Muscle of arm (tissue), 1 donor: ENCODE measurements at regions not wholly inside any gene's neighbourhood (a gene's known extent, or its start where the extent isn't known, plus 50 kb on each side); places are given as distances from the start of the nearest gene placed in this dataset.
"Not testable (repeated sequence)": the region's sequence is repeated elsewhere in the genome, so short reads cannot be mapped to it uniquely, and the experiment has no call there.

Source experiments
- DNase-seq: peaks from one replicate; pipeline ENCODE4 v3.0.0-alpha.2; 2013

DNA sequence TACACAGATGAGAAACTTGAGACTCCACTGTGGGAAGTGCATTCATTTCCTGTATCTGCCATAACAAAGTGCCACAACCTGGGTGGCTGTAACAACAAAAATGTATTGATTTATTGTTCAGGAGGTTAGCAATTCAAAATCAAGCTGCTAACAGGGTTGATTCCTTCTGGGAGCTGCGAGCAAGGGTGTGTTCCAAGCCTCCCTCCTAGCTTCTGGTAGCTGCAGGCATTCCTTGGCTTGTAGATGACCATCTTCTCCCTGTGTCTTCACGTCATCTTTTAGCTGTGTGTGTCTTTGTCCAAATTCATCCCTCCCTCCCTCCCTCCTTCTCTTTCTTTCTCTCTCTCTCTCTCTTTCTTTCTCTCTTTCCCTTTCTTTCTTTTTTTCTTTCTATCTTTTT lies 258.1 kb downstream of the MSX2 start:
- DNase-seq = no peak

DNA sequence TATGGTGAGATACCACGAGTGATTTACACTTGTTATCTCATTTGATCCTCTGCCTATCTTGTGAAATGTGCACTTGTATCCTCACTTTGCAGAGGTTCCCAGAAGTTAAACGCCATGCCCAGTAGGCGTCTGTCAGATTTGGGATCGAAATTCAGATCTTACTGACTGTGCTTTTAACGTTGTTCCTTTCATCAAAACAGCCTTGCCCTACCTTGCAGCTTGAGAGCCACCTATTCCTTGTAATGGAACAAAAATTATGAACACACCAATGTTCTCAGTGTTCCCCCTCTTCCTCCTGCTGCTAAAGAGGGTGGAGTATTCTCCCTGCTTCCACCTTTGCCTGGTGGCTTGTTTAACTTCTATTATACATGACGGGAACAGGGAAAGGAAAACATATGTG lies 257.0 kb downstream of the MSX2 start:
- DNase-seq = no peak

GRCh38 chr5:174980952-174981351 lies 256.6 kb downstream of the MSX2 start:
- DNase-seq = no peak

GRCh38 chr5:174972291-174972690 lies 247.9 kb downstream of the MSX2 start:
- DNase-seq = no peak

- DNase-seq = no peak
Observed at GRCh38 chr5:174971210-174971609, 246.8 kb downstream of the MSX2 start.

DNA sequence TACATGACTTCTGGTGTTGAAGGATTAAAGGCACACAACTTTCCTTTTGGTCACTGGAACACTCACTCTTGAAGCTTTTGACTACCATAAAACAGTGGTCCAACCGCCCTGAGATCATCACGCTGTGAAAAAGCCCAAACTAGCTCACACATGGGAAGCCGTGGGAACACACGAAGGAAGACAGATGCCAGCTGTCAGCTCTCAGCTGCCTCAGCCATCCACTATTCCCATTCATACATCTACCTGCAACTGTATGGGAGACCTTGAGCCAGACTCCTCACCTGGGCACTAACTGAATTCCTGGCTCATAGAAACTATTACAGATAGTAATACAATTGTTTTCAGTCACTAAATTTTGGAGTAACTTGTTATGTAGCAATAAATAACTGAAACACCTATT lies 246.1 kb downstream of the MSX2 start:
- DNase-seq = no peak

DNA sequence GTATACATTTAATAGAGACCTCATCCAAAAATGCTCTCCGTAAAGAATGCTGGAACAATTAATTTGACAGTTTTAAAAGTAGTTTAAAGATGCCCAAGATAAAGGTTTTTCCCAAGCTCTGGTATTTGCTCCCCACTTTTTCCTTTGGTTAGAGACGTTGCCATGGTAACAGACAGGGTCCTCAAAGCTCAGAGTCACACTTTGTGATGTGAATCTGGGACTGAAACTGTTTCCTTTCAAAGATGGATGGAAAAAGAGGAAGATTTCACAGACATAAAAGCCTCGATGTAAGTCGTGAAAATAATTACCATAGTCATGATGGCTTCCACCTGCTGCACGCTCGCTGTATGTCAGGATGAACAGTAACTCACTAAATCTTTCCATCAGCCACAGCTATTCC lies 229.5 kb downstream of the MSX2 start:
- no peak for DNase-seq

DNA sequence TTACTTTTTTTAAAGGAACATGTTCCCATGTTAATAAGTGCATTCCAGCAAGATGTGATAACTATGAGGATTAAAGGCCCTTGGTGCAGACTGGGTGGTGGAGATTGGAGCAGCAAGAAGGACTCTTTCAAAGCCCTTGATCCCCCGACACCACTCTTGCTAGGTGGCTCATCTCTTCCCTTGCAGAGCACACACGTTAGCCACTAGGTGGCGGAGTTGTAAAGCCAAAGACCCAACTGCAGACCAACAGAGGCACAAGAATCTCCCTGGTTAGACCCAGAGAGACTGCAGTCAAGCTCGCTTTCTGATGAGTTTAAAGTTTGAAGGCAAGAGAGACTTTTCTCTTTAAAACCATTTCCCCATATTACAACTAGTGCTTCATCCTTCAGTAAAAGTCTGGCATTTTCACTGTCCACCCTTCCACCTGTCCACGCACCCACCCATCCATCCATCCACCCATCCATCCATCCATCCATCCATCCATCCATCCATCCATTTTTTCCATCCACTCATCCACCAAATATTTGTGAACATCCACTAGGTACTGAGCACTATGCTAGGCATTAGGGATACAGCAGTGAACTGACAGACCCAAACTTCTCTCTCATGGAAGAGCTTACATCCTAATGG lies 226.9 kb downstream of the MSX2 start:
- peak; percentile 75 for DNase-seq

GRCh38 chr5:174947548-174947947 lies 223.2 kb downstream of the MSX2 start:
- no peak for DNase-seq

- no peak for DNase-seq
Observed at GRCh38 chr5:174945853-174946252, 221.5 kb downstream of the MSX2 start.

DNA sequence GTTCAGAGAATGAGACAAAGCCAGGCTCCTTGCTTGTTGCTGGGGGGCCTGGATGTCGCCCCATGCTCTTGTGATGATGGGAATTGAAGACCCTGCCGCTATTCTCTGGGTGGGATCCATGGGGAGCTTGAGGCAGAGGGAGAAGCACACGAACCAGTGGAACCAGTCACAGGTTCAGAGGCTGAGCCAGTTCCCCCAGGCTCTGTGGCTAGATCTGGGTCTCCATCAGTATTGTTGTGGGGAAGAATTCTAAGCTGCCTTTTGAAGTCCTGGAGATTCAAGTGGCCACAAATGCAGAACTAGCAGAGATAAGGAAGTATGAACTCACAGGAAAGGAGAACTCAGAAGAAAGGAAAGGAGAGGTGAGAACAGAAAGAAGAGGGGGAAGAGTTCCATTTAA lies 219.4 kb downstream of the MSX2 start:
- DNase-seq = no peak

- not testable (repeated sequence) for DNase-seq
Observed at GRCh38 chr5:174943002-174943401, 218.6 kb downstream of the MSX2 start.

- no peak for DNase-seq
Observed at GRCh38 chr5:174937201-174938123, 213.1 kb downstream of the MSX2 start.

GRCh38 chr5:174935854-174936474 lies 211.6 kb downstream of the MSX2 start:
- DNase-seq = peak; percentile 56

- DNase-seq = not testable (repeated sequence)
Observed at GRCh38 chr5:174931033-174931432, 206.7 kb downstream of the MSX2 start.

DNA sequence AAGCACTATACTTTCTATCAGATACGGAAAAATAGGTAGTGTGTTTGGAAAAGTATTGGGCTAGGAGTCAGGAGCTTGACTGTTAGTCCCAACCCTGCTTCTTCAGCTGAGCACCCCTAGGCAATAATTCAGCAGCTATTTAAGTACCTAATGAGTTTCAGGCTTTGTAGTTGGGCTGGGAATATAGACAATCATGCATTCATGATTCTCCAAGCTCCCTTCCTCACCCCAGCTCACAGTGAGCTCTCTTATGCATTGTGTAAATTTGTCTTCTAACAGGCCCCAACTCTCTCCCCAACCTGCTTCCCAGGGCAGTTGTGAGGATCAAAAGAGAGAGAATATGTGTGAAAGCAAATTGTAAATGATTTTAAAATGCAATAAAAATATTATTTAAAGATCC lies 201.2 kb downstream of the MSX2 start:
- DNase-seq = no peak

DNA sequence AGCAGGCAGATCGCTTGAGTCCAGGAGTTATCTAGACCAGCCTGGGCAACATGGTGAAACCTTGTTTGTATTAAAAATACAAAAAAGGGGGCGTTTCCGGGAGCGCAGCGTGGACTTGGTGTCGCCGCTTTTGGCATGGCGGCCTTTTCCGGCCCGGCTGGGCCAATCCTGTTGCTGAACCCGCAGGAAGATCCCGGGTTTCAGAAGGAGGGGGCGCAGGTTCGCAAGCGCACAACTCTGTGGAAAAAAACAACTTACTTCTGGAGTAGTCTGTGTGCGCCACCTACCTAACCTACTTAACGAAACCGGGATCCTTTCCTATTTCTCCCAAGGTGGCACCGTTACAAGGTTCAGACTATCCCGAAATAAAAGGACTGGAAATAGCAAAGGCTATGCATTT lies 198.6 kb downstream of the MSX2 start:
- no peak for DNase-seq

- no peak for DNase-seq
Observed at GRCh38 chr5:174920906-174921550, 196.6 kb downstream of the MSX2 start.

- DNase-seq = no peak
Observed at GRCh38 chr5:174919351-174919750, 195.0 kb downstream of the MSX2 start.

DNA sequence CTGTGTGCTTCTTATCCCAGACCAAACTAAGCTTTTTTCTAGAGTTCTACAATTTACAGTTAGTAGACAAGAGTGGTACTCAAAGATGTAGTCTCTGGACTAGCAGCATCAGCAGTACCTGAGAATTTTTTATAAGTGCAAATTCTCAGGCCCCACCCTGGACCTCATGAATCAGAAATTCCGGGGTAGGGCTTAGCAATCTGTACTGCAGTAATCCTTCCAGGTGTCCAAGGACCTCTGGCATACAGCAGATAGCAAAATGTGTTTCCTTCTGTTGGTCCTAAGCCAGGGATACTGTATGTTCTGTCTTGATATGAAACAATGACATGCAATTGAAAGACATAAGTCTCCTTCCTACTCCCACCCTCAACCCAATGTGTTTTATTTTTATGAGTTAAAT lies 194.3 kb downstream of the MSX2 start:
- no peak for DNase-seq

DNA sequence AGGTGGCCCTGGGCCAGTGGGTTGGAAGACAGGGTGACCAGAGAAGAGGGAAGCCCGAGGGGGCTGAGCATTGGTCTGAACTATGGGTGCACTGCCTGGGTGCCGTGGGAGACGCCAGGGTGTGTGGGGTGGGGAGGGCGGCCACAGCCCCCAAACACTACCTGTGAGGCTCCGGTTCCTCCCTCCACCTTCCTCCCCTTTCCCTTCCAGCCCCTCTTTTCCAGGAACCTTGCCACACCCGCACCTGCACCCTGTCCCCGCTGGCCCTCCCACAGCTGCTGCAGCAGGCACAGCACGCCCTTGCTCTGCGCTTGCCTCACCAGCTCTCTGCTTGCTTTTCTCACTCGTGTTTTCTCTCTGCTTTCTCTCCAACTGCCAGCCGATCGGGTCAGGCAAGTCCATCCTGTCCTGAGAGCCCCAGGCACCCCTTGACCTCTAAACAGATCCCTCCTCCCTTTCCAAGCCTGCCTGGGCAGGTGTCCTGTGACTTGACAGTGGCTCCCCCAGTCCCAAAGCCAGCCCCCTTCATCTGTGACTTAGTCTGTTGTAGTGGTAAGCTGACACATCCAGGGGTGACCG lies 193.7 kb downstream of the MSX2 start:
- DNase-seq = no peak

GRCh38 chr5:174917435-174917834 lies 193.1 kb downstream of the MSX2 start:
- not testable (repeated sequence) for DNase-seq
